ENCODE measurements at regions not wholly inside any gene's neighbourhood (a gene's known extent, or its start where the extent isn't known, plus 50 kb on each side); places are given as distances from the start of the nearest gene placed in this dataset.

DNA sequence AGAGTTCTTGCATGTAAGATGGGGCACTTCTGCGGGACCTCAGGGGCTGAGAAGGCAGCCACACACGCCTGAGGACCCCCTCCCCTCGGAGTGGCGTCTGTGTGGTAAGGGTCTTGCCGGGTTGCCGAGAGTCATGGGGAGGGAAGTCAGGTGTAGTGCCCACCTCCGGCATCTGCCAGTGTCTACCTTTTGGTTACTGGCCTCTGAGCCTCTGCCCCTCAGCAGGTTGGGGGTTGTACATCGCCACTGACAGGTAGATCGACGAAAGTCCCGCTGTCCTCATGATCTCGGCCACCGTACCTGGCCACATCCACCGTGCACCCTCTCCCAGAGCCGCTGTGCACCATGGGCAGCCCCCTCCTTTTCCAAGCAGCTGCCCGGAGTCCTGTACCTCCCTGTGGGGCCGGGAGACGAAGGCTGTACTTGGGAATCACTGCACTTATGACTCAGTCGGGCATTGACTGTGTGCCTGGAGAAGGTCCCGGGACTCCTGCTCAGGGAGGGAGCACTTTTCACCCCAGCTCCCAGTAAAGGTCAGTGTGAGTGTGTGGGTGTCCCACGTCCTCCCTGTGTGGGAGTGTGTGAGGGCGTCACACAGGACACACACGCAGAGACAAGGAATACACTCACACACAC lies 332.4 kb upstream of the MYT1L start:
- 75% methylated on average over 23 of the region's 23 CpGs for WGBS
- H3K9ac ChIP-seq (ENCODE audit: low read depth in 1 of 2, low read length in 2 of 2), result no peak overlapping the region
- TF ChIP-seq HNF4G (IDR thresholded peaks at IDR 0.05), result no peak
- TF ChIP-seq HNF4A (conservative IDR thresholded peaks at IDR 0.05), result no peak
- TF ChIP-seq JUND (IDR thresholded peaks at IDR 0.05), result no peak
- no peak for TF ChIP-seq EGR1 (IDR thresholded peaks at IDR 0.05; ENCODE audit: low read depth in 2 of 2)
- TF ChIP-seq YY1 (IDR thresholded peaks at IDR 0.05), result no peak
- TF ChIP-seq NR2F2 (IDR thresholded peaks at IDR 0.05), result no peak
- no peak for TF ChIP-seq FOXA1 (IDR thresholded peaks at IDR 0.05)
- TF ChIP-seq ZBTB33 (IDR thresholded peaks at IDR 0.05), result no peak
- TF ChIP-seq RAD21 (IDR thresholded peaks at IDR 0.05), result no peak
- TF ChIP-seq FOXA2 (IDR thresholded peaks at IDR 0.05), result no peak
- TF ChIP-seq, protein P1, sequence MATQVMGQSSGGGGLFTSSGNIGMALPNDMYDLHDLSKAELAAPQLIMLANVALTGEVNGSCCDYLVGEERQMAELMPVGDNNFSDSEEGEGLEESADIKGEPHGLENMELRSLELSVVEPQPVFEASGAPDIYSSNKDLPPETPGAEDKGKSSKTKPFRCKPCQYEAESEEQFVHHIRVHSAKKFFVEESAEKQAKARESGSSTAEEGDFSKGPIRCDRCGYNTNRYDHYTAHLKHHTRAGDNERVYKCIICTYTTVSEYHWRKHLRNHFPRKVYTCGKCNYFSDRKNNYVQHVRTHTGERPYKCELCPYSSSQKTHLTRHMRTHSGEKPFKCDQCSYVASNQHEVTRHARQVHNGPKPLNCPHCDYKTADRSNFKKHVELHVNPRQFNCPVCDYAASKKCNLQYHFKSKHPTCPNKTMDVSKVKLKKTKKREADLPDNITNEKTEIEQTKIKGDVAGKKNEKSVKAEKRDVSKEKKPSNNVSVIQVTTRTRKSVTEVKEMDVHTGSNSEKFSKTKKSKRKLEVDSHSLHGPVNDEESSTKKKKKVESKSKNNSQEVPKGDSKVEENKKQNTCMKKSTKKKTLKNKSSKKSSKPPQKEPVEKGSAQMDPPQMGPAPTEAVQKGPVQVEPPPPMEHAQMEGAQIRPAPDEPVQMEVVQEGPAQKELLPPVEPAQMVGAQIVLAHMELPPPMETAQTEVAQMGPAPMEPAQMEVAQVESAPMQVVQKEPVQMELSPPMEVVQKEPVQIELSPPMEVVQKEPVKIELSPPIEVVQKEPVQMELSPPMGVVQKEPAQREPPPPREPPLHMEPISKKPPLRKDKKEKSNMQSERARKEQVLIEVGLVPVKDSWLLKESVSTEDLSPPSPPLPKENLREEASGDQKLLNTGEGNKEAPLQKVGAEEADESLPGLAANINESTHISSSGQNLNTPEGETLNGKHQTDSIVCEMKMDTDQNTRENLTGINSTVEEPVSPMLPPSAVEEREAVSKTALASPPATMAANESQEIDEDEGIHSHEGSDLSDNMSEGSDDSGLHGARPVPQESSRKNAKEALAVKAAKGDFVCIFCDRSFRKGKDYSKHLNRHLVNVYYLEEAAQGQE (IDR thresholded peaks at IDR 0.05), result no peak
- TF ChIP-seq RXRA (IDR thresholded peaks at IDR 0.05), result no peak
- TF ChIP-seq ATF3 (IDR thresholded peaks at IDR 0.05), result no peak
- no peak for TF ChIP-seq GABPA (IDR thresholded peaks at IDR 0.05 in 1 of 2, conservative IDR thresholded peaks at IDR 0.05 in 1 of 2)
- no peak for TF ChIP-seq MAX (IDR thresholded peaks at IDR 0.05)
- H3K36me3 ChIP-seq (ENCODE audit: control insufficient read depth in 4 of 4, insufficient read depth in 3 of 4, low read depth in 1 of 4, low read length in 3 of 4), result no peaks in the 10 kb centered on the region
- H3K4me3 ChIP-seq (ENCODE audit: low read depth in 1 of 3, low read length in 3 of 3), result no peak overlapping the region
- no peaks in the 10 kb centered on the region for H3K4me1 ChIP-seq (ENCODE audit: control insufficient read depth in 4 of 4, insufficient read depth in 4 of 4, low read length in 3 of 4)
- no peak overlapping the region for H3K27ac ChIP-seq (ENCODE audit: low read depth in 1 of 2, low read length in 2 of 2)
- H3K27me3 ChIP-seq (ENCODE audit: control insufficient read depth in 4 of 4, insufficient read depth in 4 of 4, low read length in 3 of 4), result peaks cover 0 to 5% (median under 1%) of the 10 kb centered on the region in 4 donors
- peaks cover 0 to 2% (median 0%) of the 10 kb centered on the region in 4 donors for H3K9me3 ChIP-seq (ENCODE audit: control insufficient read depth in 4 of 4, low read length in 3 of 4)
- DNase-seq (ENCODE audit: low spot score), result no peak

DNA sequence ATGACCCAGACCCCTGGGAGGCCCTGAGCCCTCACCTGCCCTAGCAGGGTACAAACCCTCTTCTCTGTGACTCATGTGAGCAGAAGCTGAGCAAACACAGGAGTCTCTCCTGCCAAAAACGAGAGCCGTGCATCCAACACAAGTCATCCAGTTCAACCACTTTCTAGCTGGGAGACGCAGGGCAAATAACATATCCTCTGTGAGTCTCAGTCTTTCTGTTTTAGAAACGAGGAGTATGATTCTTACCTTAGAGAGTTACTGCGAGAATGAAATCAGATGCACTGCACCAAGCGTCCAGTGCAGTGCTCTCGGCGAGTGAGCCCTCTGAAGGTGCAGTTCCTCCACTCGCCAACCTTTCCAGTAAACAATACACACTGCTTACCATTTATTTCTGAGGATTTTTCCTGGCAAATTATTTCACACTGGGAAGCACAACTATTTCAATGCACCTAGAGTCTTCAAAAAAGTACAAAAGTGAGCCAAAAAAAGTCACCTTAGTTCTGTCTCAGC lies 331.8 kb upstream of the MYT1L start:
- H3K4me3 ChIP-seq (ENCODE audit: low read depth in 1 of 3, low read length in 3 of 3), result no peak overlapping the region
- H3K36me3 ChIP-seq (ENCODE audit: control insufficient read depth in 4 of 4, insufficient read depth in 3 of 4, low read depth in 1 of 4, low read length in 3 of 4), result no peaks in the 10 kb centered on the region
- WGBS, result 65% methylated on average over 9 of the region's 9 CpGs
- no peaks in the 10 kb centered on the region for H3K4me1 ChIP-seq (ENCODE audit: control insufficient read depth in 4 of 4, insufficient read depth in 4 of 4, low read length in 3 of 4)
- no peak overlapping the region for H3K27ac ChIP-seq (ENCODE audit: low read depth in 1 of 2, low read length in 2 of 2)
- H3K27me3 ChIP-seq (ENCODE audit: control insufficient read depth in 4 of 4, insufficient read depth in 4 of 4, low read length in 3 of 4), result peaks cover 0 to 5% (median under 1%) of the 10 kb centered on the region in 4 donors
- H3K9ac ChIP-seq (ENCODE audit: low read depth in 1 of 2, low read length in 2 of 2), result no peak overlapping the region
- H3K9me3 ChIP-seq (ENCODE audit: control insufficient read depth in 4 of 4, low read length in 3 of 4), result peaks cover 0 to 2% (median 0%) of the 10 kb centered on the region in 4 donors
- no peak for DNase-seq (ENCODE audit: low spot score)
- TF ChIP-seq EGR1 (IDR thresholded peaks at IDR 0.05; ENCODE audit: low read depth in 2 of 2), result no peak
- TF ChIP-seq FOXA1 (IDR thresholded peaks at IDR 0.05), result no peak
- TF ChIP-seq JUND (IDR thresholded peaks at IDR 0.05), result no peak
- no peak for TF ChIP-seq FOXA2 (IDR thresholded peaks at IDR 0.05)
- TF ChIP-seq NR2F2 (IDR thresholded peaks at IDR 0.05), result no peak
- TF ChIP-seq MAX (IDR thresholded peaks at IDR 0.05), result no peak
- no peak for TF ChIP-seq GABPA (IDR thresholded peaks at IDR 0.05 in 1 of 2, conservative IDR thresholded peaks at IDR 0.05 in 1 of 2)
- TF ChIP-seq HNF4G (IDR thresholded peaks at IDR 0.05), result no peak
- TF ChIP-seq TAF1 (conservative IDR thresholded peaks at IDR 0.05), result no peak
- no peak for TF ChIP-seq YY1 (IDR thresholded peaks at IDR 0.05)
- TF ChIP-seq, protein P1 (IDR thresholded peaks at IDR 0.05), result no peak
- no peak for TF ChIP-seq ATF3 (IDR thresholded peaks at IDR 0.05)
- no peak for TF ChIP-seq SP1 (IDR thresholded peaks at IDR 0.05)
- no peak for TF ChIP-seq RXRA (IDR thresholded peaks at IDR 0.05)
- TF ChIP-seq, protein P2, sequence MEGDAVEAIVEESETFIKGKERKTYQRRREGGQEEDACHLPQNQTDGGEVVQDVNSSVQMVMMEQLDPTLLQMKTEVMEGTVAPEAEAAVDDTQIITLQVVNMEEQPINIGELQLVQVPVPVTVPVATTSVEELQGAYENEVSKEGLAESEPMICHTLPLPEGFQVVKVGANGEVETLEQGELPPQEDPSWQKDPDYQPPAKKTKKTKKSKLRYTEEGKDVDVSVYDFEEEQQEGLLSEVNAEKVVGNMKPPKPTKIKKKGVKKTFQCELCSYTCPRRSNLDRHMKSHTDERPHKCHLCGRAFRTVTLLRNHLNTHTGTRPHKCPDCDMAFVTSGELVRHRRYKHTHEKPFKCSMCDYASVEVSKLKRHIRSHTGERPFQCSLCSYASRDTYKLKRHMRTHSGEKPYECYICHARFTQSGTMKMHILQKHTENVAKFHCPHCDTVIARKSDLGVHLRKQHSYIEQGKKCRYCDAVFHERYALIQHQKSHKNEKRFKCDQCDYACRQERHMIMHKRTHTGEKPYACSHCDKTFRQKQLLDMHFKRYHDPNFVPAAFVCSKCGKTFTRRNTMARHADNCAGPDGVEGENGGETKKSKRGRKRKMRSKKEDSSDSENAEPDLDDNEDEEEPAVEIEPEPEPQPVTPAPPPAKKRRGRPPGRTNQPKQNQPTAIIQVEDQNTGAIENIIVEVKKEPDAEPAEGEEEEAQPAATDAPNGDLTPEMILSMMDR (IDR thresholded peaks at IDR 0.05; ENCODE audit: low read depth, low read length, missing input control), result no peak

All from liver (tissue), 8 donors.